ENCODE measurements at regions not wholly inside any gene's neighbourhood (a gene's known extent, or its start where the extent isn't known, plus 50 kb on each side); places are given as distances from the start of the nearest gene placed in this dataset.

DNA sequence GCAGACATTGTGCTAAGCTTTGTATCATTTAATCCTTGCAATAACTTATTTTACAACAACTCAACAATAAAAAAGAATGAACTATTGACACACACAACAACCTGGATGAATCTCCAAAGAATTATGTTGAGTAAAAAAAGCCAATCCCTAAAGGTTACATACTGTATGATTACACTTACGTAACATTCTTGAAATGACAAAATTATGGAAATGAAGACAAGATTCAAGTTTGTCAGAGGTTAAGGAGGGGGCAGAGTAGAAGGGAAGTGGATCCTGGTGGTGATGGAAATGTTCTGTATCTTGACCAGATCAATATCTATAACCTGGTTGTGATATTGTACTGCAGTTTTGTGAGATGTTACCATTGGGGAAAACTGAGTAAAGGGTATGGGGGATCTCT lies 63.2 kb upstream of the LMNTD1 start:
- TF ChIP-seq, protein P1, sequence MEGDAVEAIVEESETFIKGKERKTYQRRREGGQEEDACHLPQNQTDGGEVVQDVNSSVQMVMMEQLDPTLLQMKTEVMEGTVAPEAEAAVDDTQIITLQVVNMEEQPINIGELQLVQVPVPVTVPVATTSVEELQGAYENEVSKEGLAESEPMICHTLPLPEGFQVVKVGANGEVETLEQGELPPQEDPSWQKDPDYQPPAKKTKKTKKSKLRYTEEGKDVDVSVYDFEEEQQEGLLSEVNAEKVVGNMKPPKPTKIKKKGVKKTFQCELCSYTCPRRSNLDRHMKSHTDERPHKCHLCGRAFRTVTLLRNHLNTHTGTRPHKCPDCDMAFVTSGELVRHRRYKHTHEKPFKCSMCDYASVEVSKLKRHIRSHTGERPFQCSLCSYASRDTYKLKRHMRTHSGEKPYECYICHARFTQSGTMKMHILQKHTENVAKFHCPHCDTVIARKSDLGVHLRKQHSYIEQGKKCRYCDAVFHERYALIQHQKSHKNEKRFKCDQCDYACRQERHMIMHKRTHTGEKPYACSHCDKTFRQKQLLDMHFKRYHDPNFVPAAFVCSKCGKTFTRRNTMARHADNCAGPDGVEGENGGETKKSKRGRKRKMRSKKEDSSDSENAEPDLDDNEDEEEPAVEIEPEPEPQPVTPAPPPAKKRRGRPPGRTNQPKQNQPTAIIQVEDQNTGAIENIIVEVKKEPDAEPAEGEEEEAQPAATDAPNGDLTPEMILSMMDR (IDR thresholded peaks at IDR 0.05), result no peak
- TF ChIP-seq EP300 (IDR thresholded peaks at IDR 0.05), result no peak

All from esophagus muscularis mucosa (tissue), 3 donors.